ENCODE measurements at regions not wholly inside any gene's neighbourhood (a gene's known extent, or its start where the extent isn't known, plus 50 kb on each side); places are given as distances from the start of the nearest gene placed in this dataset.

DNA sequence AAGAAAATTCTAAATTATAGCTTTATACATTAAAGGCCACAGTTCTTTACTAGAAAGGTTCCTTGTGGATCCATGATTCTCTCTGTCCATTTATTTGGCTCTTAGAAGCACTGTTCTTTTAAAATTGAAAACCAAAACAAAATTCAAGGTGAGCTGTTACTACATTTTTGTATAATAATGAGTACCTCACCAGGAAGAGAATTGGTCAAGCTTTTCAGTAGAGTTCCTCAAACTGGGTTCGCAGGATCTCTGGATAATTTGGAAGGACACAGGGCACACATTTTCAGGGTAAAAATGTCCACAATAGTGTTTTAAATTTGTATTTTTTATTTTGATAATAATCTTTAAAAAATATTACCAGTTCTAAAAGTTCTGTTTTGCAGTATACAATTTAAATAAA is 93.0 kb downstream of the PPP1R3A start:
- no peak for DNase-seq (ENCODE audit: low read depth)

DNA sequence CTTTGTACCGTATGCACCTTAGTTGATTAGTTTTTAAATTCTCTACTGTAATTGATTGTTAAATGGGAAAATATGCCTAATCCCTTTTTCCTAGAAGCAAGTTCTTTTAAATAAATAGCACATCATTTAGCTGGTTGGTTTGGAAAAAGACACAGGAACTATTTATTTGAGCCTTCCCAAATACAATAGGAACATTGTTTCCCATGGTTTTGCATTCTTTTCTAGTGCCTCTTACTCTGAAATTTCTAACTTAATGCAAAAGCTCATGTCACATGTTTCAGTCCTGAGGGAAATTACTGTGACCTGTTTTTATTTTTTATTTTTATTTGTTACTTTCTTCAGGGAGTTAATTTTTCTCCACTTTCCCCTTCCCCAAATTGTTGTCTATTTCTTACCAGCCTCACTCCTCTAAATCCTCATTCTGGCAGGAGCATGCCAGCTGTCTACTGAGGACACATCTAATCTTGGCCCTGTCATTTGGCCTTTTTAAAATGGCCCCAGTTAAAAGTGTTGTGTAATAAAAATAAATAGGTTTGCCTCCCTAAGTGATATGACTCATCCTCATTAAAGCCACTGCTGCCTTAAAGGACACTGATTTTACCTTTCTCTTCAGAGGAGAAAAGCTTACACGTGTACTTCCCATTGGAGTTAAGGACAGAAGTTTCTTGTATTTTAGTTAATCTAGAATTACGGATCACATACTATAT is 94.5 kb downstream of the PPP1R3A start:
- DNase-seq (ENCODE audit: low read depth) = no peak

DNA sequence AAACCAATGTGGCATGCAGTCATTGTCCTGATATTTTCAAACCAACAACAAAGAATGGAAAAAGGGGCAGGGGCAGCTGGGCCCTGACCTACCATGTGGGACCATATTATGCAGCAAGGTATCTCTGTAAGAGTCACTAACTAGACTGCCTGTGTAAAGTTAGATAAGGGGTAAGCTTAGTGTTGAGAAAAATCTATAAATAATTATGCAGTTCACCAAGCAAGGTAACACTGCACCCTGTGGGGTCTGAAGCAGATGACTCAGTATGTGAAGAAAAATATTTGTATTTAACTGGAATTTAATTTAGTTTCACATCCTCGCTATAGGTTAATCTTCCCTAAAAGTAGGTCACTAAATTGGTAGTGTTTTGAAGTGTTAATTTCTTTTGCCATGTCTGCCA is 99.3 kb downstream of the PPP1R3A start:
- DNase-seq (ENCODE audit: low read depth) = no peak

DNA sequence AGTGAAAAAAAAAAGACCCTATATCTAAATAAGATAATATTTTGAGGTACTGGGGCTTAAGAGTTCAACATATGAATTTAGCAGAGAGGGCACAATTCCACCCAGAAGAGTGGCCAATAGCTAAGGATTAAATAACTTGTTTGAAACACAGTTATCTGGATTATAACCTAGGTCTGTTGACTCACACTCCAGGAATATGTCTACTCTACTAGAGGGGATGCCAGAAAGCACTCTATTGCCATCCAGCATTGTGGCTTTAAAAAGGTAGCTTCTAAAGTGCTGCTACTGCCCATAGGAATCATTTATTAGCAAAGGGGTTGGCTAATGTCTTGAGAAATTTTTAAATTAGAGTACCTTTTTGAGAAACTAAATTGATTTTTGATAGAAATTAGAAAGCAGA is 102.2 kb downstream of the PPP1R3A start:
- no peak for DNase-seq (ENCODE audit: low read depth)

DNA sequence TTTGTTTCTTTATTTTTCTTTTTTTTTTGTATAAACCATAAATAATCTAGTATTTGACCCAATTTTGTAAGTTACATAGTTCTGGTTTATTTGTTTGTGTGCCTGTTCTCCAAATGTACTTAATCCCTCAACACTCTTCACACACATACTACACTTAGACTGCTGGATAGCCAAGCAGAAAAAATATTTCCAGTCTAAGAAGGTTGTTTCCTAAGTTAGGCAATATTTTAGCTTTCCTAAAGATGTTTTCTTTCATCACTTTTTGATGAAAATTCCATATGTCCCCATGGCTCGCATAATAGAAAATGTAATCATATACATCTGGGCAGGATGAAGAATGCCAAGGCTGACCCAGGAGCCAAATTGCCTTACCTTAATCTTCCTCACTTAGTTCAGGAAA is 105.3 kb downstream of the PPP1R3A start:
- DNase-seq (ENCODE audit: low read depth) = no peak

DNA sequence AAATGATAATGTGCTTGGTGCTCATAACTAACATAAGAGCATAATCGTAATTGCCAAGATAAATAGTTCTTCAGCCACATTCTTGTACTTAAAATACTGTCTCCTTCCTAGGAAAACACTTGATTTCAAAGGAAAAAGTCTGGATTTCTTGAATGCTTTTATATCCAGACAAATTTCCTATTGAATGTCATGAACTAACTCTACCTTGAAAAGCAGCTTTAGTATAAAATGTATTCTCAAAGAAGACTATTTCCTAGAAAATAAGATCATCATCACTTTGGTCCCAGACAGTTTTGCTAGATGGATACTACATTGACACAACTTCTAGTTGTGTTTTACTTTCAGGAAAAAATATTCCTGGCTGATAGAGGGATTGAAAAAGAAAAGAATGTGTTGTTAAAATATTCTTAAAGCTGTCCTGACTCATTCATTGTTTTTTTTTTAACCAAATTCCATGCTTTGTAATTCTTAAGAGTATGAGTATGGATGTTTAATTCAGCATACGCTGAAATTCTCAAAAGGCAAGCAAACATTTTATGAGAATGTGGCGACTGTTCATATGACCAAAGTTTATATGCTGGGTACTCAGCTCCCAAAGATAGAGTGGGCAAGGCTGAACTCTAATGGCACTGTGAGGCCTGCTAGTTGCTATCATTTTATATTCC is 106.1 kb downstream of the PPP1R3A start:
- no peak for DNase-seq (ENCODE audit: low read depth)

DNA sequence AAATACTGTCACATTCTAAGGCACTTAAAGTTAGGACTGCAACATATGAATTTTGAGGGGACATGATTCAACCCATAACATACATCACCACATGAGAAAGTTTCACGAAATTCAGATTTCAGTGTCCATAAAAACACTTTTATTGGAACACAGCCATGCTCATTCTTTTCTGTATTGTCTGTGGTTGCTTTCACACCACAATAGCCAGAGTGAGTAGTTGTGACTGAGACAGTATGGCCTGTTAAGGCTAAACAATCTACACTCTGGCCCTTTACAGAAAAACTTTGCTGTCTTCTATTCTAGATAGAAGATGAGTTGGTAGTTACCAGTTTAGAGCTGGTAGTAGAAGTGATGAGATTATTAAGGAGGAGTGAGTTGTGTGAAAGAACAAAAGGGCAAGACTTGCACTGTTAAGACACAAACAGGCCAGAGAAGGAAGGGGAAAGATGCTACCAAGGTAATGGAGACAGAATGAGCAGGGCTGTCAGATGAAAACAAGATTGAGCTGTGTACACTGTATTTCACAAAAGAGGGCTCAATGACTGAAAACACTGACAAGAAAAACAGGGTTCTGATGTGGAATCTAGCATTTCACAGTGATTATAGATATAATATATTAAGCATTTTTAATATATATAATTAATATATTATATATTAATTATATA is 108.6 kb downstream of the PPP1R3A start:
- no peak for DNase-seq (ENCODE audit: low read depth)

DNA sequence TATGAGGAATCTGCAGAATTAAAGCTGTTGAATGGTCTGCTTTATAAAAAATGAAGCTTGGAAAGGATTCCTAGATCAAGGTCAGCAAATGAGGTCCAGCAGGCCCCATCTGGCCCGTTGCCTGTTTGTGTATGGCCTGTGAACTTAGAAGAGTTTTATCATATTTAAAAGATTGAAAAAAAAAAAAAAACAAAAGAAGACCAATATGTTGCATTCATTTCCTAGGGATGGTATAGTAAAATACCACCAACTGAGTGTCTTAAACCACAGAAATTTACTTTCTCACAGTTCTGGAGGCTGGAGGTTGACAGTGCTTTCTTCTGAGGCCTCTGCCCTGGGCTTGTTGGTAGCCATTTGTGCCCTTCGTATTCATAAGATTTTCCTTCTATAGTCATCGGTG is 109.2 kb downstream of the PPP1R3A start:
- no peak for DNase-seq (ENCODE audit: low read depth)

DNA sequence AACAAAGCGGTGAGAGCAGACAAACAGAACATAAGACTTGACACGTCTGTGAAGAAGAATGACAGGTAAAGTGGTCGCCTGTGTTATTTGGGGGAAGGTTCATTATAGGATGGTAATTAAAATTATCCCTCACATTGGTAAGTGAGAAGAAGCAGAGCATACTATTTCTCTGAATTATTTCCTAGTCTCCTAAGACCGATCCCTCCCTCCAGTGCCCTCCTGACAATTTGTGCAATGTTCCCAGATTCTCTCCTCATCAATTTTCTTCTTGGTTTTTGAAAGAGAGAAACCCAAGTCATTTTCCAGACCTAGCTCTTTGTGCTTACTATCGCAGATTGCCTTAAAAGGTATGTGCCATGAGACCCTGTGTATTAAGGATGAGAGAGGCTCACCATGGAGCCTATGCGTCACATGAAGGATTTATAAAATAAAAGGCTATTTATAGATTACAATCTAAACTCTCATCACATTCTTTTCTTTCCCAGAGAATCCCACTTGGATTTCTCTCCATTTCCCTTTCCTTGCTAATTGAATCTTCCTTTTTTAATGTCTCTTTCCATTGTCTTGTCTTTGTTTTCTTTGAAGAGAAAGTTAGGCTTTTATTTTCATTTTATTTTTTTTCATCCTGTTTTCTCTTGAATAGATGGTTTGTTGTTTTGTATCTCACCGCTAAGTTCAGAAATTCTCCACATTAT is 112.0 kb downstream of the PPP1R3A start:
- no peak for DNase-seq (ENCODE audit: low read depth)

DNA sequence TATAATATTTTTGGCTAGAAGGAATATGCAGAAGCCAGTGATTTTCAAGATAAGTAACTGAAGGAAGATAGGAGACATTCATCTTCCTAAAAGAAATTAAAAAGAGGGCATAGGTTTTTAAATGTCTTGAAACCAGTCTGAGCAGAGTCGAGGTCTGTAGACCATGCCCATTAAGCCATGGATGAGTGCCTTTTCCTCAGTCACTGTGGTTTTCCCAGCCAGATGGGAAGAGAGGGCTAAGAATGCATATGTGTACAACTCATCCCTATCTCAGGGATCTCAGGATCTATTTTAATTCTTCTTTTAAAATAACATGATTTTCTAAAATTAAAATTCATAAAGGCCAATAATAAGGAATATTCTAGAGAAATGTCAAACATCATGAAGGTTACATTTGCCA is 112.8 kb downstream of the PPP1R3A start:
- no peak for DNase-seq (ENCODE audit: low read depth)

DNA sequence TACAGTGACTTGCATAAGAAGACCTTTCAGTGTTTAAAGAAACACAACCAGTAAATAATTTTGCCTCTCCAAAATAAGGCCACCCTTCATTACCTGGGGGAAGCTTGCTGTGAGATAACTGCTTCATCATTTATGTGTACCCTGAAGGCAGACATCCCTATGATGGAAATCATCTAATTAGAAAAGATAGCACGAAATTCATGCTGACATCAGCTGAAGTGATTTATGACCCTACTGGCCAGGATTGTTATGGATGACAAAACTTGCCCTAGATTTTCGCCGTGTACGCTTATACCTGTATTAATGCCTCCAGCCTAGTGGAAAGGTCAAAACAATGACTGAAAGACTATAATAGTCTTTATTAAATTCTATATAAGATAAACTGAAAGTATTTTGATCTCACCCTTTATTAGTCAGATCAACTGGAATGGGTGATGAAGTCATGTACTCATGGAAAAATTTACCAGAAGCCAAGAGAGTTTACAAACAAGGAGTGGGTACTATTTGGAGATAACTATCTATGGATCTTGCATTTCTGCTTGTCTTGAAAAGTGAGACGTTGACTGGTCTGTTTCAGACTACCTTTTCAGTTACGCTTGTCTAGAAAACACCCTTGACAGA is 114.2 kb downstream of the PPP1R3A start:
- no peak for DNase-seq (ENCODE audit: low read depth)

DNA sequence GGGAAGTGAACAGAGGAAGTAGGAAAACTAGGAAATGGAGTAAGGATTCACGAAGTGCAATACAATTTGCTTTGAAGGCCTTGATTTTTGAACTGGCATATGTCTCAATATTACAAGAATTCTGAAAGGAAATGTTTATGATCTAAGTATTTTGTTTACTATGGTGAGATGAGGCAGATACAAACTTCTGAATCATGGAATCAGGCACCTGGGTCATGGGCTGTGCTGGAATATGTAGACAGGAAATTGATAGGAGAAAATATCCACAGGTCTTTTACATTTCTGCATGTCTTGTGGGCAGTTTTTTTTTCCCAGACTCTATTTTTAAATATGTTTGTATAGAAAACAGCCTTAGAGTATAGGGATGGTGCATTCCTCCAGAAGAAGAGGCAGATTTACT is 117.1 kb downstream of the PPP1R3A start:
- DNase-seq (ENCODE audit: low read depth) = no peak

DNA sequence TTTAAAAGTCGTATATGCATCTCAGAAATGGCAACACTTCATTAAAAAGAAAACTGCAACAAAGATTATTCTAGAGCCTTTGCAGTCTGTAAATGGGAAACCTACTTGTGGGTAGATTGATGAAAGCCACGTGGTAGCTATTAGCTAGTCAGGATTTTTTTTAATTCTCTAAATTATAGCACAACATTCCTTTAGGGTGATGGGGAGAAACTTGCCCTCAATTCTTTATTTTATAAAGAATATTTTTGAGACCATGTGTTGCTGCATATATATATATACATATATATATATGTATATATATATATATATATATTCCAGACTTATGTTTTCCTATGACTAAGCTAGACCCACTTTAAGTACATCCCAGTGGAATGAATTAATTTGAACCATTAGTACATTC is 118.0 kb downstream of the PPP1R3A start:
- no peak for DNase-seq (ENCODE audit: low read depth)

DNA sequence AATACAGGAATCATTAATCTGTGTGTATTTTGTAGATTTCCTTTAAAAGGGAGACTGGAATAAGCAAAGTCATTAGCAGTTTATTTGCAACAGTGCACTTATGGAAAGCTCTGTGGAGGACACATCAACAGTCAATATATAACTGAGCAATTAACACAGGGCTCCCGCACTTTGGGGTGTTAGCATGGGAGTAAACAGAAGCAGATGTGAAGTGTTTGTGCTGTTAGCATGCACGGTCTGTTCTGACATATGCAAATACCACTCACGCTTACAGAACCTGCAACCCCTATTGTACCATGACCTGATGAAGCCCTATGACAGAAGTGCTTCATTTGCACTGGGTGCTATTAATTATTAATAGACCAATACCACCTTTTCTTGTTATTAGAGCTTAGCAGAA is 118.9 kb downstream of the PPP1R3A start:
- DNase-seq (ENCODE audit: low read depth) = no peak

DNA sequence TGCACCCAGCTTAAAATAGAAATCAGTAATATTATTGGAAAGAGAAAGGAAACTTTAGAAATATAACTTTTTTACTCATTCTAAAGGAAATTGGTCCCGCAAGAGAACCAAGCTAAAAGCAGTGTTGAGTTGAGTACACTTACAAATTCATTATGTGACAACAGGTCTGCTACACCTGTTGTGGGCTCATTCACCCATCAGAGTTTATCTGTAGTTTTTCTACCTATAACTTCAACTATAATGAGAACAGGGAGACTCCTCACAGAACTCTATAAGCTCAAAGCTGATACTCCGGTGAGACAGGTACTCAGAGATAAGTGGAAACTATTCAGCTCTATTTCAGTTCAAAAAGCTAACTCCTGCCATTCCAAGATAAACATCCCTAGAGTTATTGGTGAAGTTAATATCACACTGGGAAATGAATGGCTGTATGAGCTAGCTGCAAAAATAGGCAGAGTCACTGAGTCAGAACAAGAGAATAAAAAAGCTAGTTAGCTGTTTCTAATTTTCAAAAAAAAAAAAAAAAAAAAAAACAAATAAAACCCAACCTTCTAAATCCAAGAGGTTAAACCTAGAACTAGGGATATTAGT is 121.3 kb downstream of the PPP1R3A start:
- DNase-seq (ENCODE audit: low read depth) = no peak

DNA sequence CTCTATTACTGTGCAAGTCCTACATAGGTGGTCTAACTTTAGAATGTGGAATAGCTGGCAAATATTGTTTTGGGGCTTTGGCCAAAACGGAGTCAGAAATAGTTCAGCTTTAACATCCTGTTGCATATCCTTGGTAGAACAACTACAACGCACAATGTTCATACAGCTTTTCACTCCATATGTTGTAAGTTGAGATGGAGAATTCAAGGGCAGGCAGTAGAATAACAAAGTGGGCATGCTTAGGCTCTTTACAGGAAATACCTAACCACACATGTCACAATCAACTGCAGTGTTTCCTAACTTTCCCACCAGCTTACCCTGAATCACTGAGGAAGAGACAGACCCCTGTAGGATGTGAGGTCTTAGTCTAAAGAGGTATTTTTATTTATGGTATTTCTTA is 122.3 kb downstream of the PPP1R3A start:
- no peak for DNase-seq (ENCODE audit: low read depth)

DNA sequence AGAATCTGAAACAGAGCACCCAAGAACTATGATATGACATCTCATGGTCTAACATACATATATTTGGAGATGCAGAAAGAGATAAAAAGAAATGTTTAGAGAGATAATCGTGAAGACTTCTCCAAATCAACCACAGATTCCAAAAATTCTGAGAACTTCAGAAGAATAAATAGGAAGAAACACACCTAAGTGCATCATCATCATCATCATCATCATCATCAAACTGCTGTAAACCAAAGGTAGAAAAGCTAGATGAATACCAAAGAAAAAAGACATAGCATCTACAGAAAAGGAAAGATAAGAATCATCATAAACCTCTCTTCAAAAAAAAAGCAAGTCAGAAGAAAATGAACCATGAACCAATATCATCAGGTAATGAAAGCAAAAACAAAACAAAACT is 124.2 kb downstream of the PPP1R3A start:
- no peak for DNase-seq (ENCODE audit: low read depth)

DNA sequence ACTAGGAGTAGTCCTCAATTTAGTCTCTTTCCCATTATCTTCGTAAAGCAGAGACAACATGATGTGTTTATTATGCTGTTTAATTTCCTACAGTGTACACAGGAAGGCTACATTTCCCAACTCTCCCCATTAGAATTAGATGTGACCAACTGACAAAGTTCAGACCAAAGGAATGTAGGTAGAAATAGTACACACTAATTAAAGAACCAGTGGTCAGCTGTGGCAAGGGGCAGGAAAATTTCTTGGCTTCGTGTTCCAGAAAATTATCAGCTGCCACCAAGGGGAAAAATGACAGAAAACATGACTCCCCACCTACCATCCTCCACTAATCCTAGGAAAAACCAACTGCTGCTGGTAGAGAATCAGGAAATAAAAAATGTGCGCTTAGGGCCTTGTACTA is 125.6 kb downstream of the PPP1R3A start:
- no peak for DNase-seq (ENCODE audit: low read depth)

DNA sequence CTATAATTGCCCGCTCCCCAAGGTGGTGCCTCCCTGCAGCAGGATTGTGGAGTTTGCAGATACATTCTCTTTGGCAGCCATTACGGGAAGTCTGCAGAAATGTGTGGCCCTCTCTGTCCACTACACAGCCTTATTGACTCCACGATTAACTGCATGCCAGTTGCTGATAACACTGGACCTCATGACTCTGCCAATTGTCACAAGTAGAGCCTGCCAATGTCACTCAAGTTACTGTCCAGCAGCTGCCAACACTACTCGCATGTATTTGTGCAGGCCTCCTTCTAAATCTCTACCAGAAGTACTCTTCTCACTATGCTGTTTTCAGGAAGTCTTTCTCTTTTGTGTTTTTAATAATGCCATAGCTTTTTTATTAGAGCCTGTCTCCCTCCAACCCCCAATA is 128.8 kb downstream of the PPP1R3A start:
- no peak for DNase-seq (ENCODE audit: low read depth)

DNA sequence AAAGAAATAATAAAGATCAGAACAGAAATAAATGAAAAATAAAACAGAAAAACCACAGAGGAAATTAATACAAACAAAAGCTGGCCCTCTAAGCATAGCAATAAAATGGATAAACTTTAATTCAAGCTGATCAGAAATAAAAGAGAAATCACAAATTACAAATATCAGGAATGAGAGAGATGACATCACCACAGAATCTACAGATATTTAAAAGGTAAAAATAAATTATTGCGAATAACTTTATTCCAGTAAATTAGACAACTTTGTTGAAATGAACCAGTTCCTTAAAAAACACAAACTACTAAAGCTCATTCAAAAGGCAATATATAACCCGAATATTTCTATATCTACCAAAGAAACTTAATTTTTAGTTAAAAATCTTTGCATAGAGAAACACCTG is 131.7 kb downstream of the PPP1R3A start:
- DNase-seq (ENCODE audit: low read depth) = no peak

DNA sequence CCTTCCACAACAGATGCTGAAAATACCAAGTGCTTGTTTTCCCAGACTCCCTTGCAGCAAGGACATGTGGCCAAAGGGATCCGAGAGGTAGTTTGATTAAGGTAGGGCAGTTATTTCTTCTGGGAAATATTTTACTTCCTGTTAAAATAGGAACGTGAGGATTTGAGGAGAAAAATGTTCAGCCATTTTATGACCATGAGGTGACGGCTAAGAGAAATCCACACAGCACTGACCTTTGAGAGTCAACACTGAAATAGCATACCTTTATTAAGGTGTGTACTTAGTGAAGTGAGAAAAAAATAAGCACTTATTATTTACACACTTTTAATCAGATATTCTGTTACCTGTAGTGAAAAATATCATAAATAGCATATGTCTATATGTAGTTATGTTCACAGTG is 133.9 kb downstream of the PPP1R3A start:
- no peak for DNase-seq (ENCODE audit: low read depth)

DNA sequence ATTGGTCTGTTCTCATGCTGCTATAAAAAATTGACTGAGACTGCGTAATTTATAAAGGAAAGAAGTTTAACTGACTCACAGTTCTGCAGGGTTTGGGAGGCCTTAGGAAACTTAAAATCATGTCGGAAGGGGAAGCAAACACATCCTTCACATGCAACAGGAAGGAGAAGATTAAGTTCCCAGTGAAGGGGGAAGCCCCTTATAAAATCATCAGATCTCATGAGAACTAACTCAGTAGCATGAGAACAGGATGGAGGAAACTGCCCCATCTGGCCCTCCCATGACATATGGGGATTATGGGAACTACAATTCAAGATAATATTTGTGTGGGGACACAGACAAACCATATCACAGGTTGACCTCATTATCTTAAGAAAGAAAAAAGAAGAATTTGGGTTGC is 134.5 kb downstream of the PPP1R3A start:
- DNase-seq (ENCODE audit: low read depth) = no peak
